GDM1 (cell line): ENCODE measurements at regions not wholly inside any gene's neighbourhood (a gene's known extent, or its start where the extent isn't known, plus 50 kb on each side); places are given as distances from the start of the nearest gene placed in this dataset.

Experiments used
- DNase-seq: peaks from one replicate; lab custom pipeline; 2025; lab: John Stamatoyannopoulos, UW

GRCh38 chr13:73516731-73517130 lies 457.9 kb downstream of the KLF5 start:
- no peak for DNase-seq

GRCh38 chr13:73514208-73514607 lies 455.4 kb downstream of the KLF5 start:
- no peak for DNase-seq

- DNase-seq, result no peak
These were observed 454.9 kb downstream of the KLF5 start for GRCh38 chr13:73513751-73514150.

- DNase-seq, result no peak
These were observed 450.0 kb downstream of the KLF5 start for GRCh38 chr13:73508841-73509240.

GRCh38 chr13:73505376-73505890 lies 446.6 kb downstream of the KLF5 start:
- DNase-seq, result no peak

GRCh38 chr13:73499695-73500094 lies 440.9 kb downstream of the KLF5 start:
- no peak for DNase-seq

GRCh38 chr13:73497430-73497829 lies 438.6 kb downstream of the KLF5 start:
- DNase-seq, result no peak

- no peak for DNase-seq
These were observed 437.9 kb downstream of the KLF5 start for GRCh38 chr13:73496711-73497110.

GRCh38 chr13:73492811-73493210 lies 434.0 kb downstream of the KLF5 start:
- DNase-seq, result no peak

GRCh38 chr13:73482556-73482955 lies 423.8 kb downstream of the KLF5 start:
- no peak for DNase-seq

GRCh38 chr13:73481886-73482445 lies 423.2 kb downstream of the KLF5 start:
- DNase-seq, result no peak

GRCh38 chr13:73480779-73481559 lies 422.2 kb downstream of the KLF5 start:
- DNase-seq, result no peak

GRCh38 chr13:73479856-73480255 lies 421.1 kb downstream of the KLF5 start:
- no peak for DNase-seq

- no peak for DNase-seq
These were observed 420.5 kb downstream of the KLF5 start for GRCh38 chr13:73479351-73479750.

GRCh38 chr13:73477441-73477840 lies 418.6 kb downstream of the KLF5 start:
- DNase-seq, result no peak

- DNase-seq, result no peak
These were observed 414.2 kb downstream of the KLF5 start for GRCh38 chr13:73473016-73473415.

GRCh38 chr13:73467125-73467524 lies 408.3 kb downstream of the KLF5 start:
- no peak for DNase-seq

GRCh38 chr13:73466561-73466960 lies 407.8 kb downstream of the KLF5 start:
- DNase-seq, result no peak

GRCh38 chr13:73465617-73465971 lies 406.8 kb downstream of the KLF5 start:
- DNase-seq, result no peak

- DNase-seq, result no peak
These were observed 406.2 kb downstream of the KLF5 start for GRCh38 chr13:73464758-73465616.

GRCh38 chr13:73462241-73462640 lies 403.4 kb downstream of the KLF5 start:
- no peak for DNase-seq

GRCh38 chr13:73451221-73452029 lies 392.6 kb downstream of the KLF5 start:
- no peak for DNase-seq
